Panc1 (cell line): ENCODE measurements at regions not wholly inside any gene's neighbourhood (a gene's known extent, or its start where the extent isn't known, plus 50 kb on each side); places are given as distances from the start of the nearest gene placed in this dataset.

Source experiments
- ATAC-seq: fragments of 200-7000 bp; cut with Tn5 transposase; 2 replicates; pipeline ENCODE4 v1.9.1; 2020; ENCODE audit warnings: mild to moderate bottlenecking, moderate library complexity
- BruUV-seq: library from RNA; stranded (reverse); fragments of 400-500 nt; replicated peaks from 2 replicates; lab custom pipeline; 2021; lab: Mats Ljungman, UMichigan
- CTCF ChIA-PET: fragments of 300-600 bp; sonication (Branson Sonifier 250); formaldehyde crosslinking; loops from one replicate; lab custom pipeline; 2022; ENCODE audit warnings: antibody characterized with exemption; lab: Charles Lee
- POLR2A ChIA-PET: fragments of 300-600 bp; sonication (Branson Sonifier 250); formaldehyde crosslinking; loops from one replicate; lab custom pipeline; 2022; ENCODE audit warnings: antibody characterized with exemption; lab: Charles Lee
- DNase-seq: peaks from one replicate; pipeline ENCODE4 v3.0.0-alpha.2; 2010; ENCODE audit warnings: low read depth, low spot score
- H3K27ac ChIP-seq: 2 replicates; pipeline ENCODE4 v1.5.1; 2011; ENCODE audit warnings: mild to moderate bottlenecking, low read length, inconsistent platforms
- H3K27me3 ChIP-seq: fragments of 200-500 bp; sonication (Bioruptor generic); 2 replicates; pipeline ENCODE4 v1.6.0; 2014; ENCODE audit warnings: low read length, inconsistent platforms; ENCODE audit not compliant: control insufficient read depth, insufficient read depth
- H3K36me3 ChIP-seq: fragments of 200-500 bp; sonication (Bioruptor generic); 2 replicates; pipeline ENCODE4 v1.5.1; 2014; ENCODE audit warnings: inconsistent platforms, mild to moderate bottlenecking, low read length, moderate library complexity; ENCODE audit not compliant: control insufficient read depth, insufficient read depth
- H3K4me1 ChIP-seq: 2 replicates; pipeline ENCODE4 v1.5.1; 2011; ENCODE audit warnings: inconsistent platforms, mild to moderate bottlenecking, low read length, moderate library complexity; ENCODE audit not compliant: control insufficient read depth, insufficient read depth
- H3K4me3 ChIP-seq, 2 experiments: 2 replicates each; pipeline ENCODE4 v1.5.1; 2011 to 2012; ENCODE audit warnings: low read depth in 2 of 2, low read length in 2 of 2, mild to moderate bottlenecking in 2 of 2, inconsistent platforms in 1 of 2, moderate library complexity in 1 of 2
- H3K9me3 ChIP-seq: fragments of 200-500 bp; sonication (Bioruptor generic); 2 replicates; pipeline ENCODE4 v1.5.1; 2014; ENCODE audit warnings: low read depth, mild to moderate bottlenecking, inconsistent platforms, low read length, moderate library complexity; ENCODE audit not compliant: control insufficient read depth, insufficient read depth
- POLR2AphosphoS5 ChIP-seq: IDR thresholded peaks from 2 replicates; pipeline ENCODE4 v1.6.1; 2012; ENCODE audit warnings: mild to moderate bottlenecking, low read depth, low read length, moderate library complexity
- REST ChIP-seq, 2 experiments: IDR thresholded peaks; 2 replicates each; pipeline ENCODE4 v1.6.1; 2011 to 2012; ENCODE audit warnings: low read depth in 2 of 2, control low read depth in 1 of 2, low read length in 1 of 2, mild to moderate bottlenecking in 1 of 2, moderate library complexity in 1 of 2; ENCODE audit not compliant: insufficient read depth in 1 of 2
- SIN3A ChIP-seq: IDR thresholded peaks from 2 replicates; pipeline ENCODE4 v1.6.1; 2012; ENCODE audit warnings: low read depth, mild to moderate bottlenecking, low read length, moderate library complexity, borderline replicate concordance; ENCODE audit not compliant: insufficient read depth
- TCF7L2 ChIP-seq: IDR thresholded peaks from 2 replicates; pipeline ENCODE4 v1.6.1; 2011; ENCODE audit warnings: mild to moderate bottlenecking, low read depth, low read length, inconsistent platforms
- in situ Hi-C: cut with HindIII; loops from 2 replicates; pipeline ENCODE4 v1.10.0; 2016; ENCODE audit warnings: low sequenced_read_pairs, low pct_unique_long_range_greater_than_20kb
- intact Hi-C: fragments of 100-400 bp; cut with micrococcal nuclease; formaldehyde crosslinking; loops from one replicate; pipeline ENCODE4 v1.10.0; 2022; ENCODE audit not compliant: unreplicated experiment
- TF ChIP-seq, protein P1 (sequence below): fragments of 450-650 bp; IDR thresholded peaks from 2 replicates; pipeline ENCODE4 v1.5.1; 2017; ENCODE audit warnings: mild to moderate bottlenecking

DNA sequence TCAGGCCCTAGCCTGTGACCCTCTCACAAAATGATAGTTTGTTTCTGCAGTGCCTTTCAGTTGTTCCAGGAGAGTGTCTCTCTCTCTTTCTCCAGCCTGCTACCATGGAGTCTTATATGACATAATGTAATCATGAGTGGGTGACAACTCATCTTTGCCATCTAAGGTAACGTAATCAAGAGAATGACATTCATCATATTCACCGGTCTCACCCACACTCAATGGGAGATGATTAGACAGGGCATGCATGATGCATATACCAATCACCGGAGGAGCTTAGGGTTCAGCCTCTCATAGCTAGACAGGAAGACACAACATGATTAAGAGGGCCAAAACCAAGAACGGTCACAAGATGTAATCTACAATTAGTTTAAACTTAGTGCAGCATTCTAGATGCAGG, 97.1 kb upstream of the FAM9B start:
- no peak overlapping the region for H3K27ac ChIP-seq
- BruUV-seq: no TSS peak
- no peaks in the 10 kb centered on the region for H3K27me3 ChIP-seq
- CTCF ChIA-PET: no interaction called here
- no peaks in the 10 kb centered on the region for H3K9me3 ChIP-seq
- DNase-seq: no peak
- H3K4me3 ChIP-seq: no peak overlapping the region
- H3K4me1 ChIP-seq: no peaks in the 10 kb centered on the region
- in situ Hi-C loops (no loop called here), intact Hi-C loops (no loop called here)
- POLR2A ChIA-PET: no interaction called here
- no peaks in the 10 kb centered on the region for H3K36me3 ChIP-seq
- no peak for ATAC-seq
- TF ChIP-seq POLR2AphosphoS5: no peak
- no peak for TF ChIP-seq REST (IDR thresholded peaks at IDR 0.05; ENCODE audit: insufficient read depth in 1 of 2, low read depth in 2 of 2, low read length in 1 of 2)
- TF ChIP-seq TCF7L2: no peak
- TF ChIP-seq, protein P1, sequence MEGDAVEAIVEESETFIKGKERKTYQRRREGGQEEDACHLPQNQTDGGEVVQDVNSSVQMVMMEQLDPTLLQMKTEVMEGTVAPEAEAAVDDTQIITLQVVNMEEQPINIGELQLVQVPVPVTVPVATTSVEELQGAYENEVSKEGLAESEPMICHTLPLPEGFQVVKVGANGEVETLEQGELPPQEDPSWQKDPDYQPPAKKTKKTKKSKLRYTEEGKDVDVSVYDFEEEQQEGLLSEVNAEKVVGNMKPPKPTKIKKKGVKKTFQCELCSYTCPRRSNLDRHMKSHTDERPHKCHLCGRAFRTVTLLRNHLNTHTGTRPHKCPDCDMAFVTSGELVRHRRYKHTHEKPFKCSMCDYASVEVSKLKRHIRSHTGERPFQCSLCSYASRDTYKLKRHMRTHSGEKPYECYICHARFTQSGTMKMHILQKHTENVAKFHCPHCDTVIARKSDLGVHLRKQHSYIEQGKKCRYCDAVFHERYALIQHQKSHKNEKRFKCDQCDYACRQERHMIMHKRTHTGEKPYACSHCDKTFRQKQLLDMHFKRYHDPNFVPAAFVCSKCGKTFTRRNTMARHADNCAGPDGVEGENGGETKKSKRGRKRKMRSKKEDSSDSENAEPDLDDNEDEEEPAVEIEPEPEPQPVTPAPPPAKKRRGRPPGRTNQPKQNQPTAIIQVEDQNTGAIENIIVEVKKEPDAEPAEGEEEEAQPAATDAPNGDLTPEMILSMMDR: no peak

GRCh38 chrX:9132036-9132638, 98.2 kb upstream of the FAM9B start:
- TF ChIP-seq SIN3A (no peak), TCF7L2 (no peak), REST (IDR thresholded peaks at IDR 0.05; ENCODE audit: insufficient read depth in 1 of 2, low read depth in 2 of 2, low read length in 1 of 2) (no peak), POLR2AphosphoS5 (no peak)
- TF ChIP-seq, protein P1: no peak
- ATAC-seq (no peak), DNase-seq (no peak)
- BruUV-seq: no TSS peak
- H3K27ac ChIP-seq: no peak overlapping the region
- in situ Hi-C loops (no loop called here), intact Hi-C loops (no loop called here)
- H3K36me3 ChIP-seq: no peaks in the 10 kb centered on the region
- H3K27me3 ChIP-seq: no peaks in the 10 kb centered on the region
- H3K4me1 ChIP-seq: no peaks in the 10 kb centered on the region
- H3K4me3 ChIP-seq: no peak overlapping the region
- ChIA-PET POLR2A (no interaction called here), CTCF (no interaction called here)
- H3K9me3 ChIP-seq: no peaks in the 10 kb centered on the region
